ENCODE measurements at regions not wholly inside any gene's neighbourhood (a gene's known extent, or its start where the extent isn't known, plus 50 kb on each side); places are given as distances from the start of the nearest gene placed in this dataset.

DNA sequence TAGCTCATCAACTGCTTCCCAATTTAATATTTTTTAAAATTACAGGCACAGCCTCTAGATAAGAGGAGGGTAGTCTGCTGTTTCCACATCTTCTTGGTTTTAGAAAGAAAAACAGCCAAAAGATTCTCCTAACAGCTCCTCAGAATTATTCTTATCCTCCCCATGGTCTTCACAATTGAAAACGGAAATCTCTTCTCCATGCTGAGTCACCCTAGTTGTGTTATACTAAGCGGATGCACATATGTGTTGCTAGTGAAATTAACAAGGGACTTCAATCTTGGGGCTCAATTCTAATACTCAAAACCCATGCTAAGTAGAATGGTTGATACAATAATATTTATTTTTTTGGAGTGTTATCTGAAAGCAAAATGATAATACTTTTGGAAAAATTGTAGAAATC is 71.9 kb upstream of the NPY start:
- TF ChIP-seq EZH2 (IDR thresholded peaks at IDR 0.05; ENCODE audit: insufficient read depth, poor library complexity, severe bottlenecking) (no peak), EZH2phosphoT487 (IDR thresholded peaks at IDR 0.05; ENCODE audit: insufficient read depth, low read depth) (no peak)
